H9 (cell line): ENCODE measurements at regions not wholly inside any gene's neighbourhood (a gene's known extent, or its start where the extent isn't known, plus 50 kb on each side); places are given as distances from the start of the nearest gene placed in this dataset.
"Not testable (repeated sequence)": the region's sequence is repeated elsewhere in the genome, so short reads cannot be mapped to it uniquely, and the experiment has no call there.

Experiments used
- DNase-seq: peaks from one replicate; pipeline ENCODE4 v3.0.0-alpha.2; 2017
- H2AFZ ChIP-seq: one replicate; pipeline ENCODE4 v1.6.1; 2013; ENCODE audit warnings: mild to moderate bottlenecking, low read length, control low read depth, moderate library complexity
- H2AK5ac ChIP-seq: 2 replicates; pipeline ENCODE4 v1.6.1; 2013; ENCODE audit warnings: low read length, control low read depth, mixed read lengths; ENCODE audit not compliant: insufficient read length
- H2BK120ac ChIP-seq: one replicate; pipeline ENCODE4 v1.6.1; 2013; ENCODE audit warnings: low read depth, mild to moderate bottlenecking, low read length, control low read depth, inconsistent platforms; ENCODE audit not compliant: poor library complexity, severe bottlenecking
- H2BK12ac ChIP-seq: 2 replicates; pipeline ENCODE4 v1.6.1; 2013; ENCODE audit warnings: low read length, control low read depth, mixed read lengths, low read depth; ENCODE audit not compliant: insufficient read length
- H2BK15ac ChIP-seq: 2 replicates; pipeline ENCODE4 v1.6.1; 2013; ENCODE audit warnings: low read depth, low read length, control low read depth
- H2BK20ac ChIP-seq: one replicate; pipeline ENCODE4 v1.6.1; 2013; ENCODE audit warnings: low read depth, mild to moderate bottlenecking, low read length, control low read depth, inconsistent platforms; ENCODE audit not compliant: poor library complexity, severe bottlenecking
- H2BK5ac ChIP-seq: 2 replicates; pipeline ENCODE4 v1.6.1; 2013; ENCODE audit warnings: low read length, control low read depth, mixed read lengths; ENCODE audit not compliant: insufficient read length
- H3K14ac ChIP-seq: 2 replicates; pipeline ENCODE4 v1.6.1; 2013; ENCODE audit warnings: low read length, control low read depth; ENCODE audit not compliant: insufficient read depth
- H3K18ac ChIP-seq: 2 replicates; pipeline ENCODE4 v1.6.1; 2013; ENCODE audit warnings: low read depth, mild to moderate bottlenecking, mixed read lengths, low read length, control low read depth; ENCODE audit not compliant: insufficient read length
- H3K23ac ChIP-seq: 2 replicates; pipeline ENCODE4 v1.6.1; 2013; ENCODE audit warnings: low read length, control low read depth, mixed read lengths, low read depth; ENCODE audit not compliant: insufficient read length
- H3K23me2 ChIP-seq: 2 replicates; pipeline ENCODE4 v1.6.1; 2013; ENCODE audit warnings: low read depth, mild to moderate bottlenecking, mixed read lengths, low read length, control low read depth; ENCODE audit not compliant: insufficient read length, poor library complexity, severe bottlenecking
- H3K27ac ChIP-seq: 2 replicates; pipeline ENCODE4 v1.5.1; 2013; ENCODE audit warnings: low read length, control low read depth, mixed read lengths, low read depth; ENCODE audit not compliant: insufficient read length
- H3K27me3 ChIP-seq: 2 replicates; pipeline ENCODE4 v1.6.1; 2013; ENCODE audit warnings: low read length, control low read depth, inconsistent platforms; ENCODE audit not compliant: insufficient read depth
- H3K4ac ChIP-seq: 2 replicates; pipeline ENCODE4 v1.6.1; 2013; ENCODE audit warnings: low read depth, mild to moderate bottlenecking, control low read depth, inconsistent platforms, low read length, moderate library complexity
- H3K4me1 ChIP-seq: 2 replicates; pipeline ENCODE4 v1.6.1; 2013; ENCODE audit warnings: low read length, control low read depth, inconsistent platforms; ENCODE audit not compliant: insufficient read depth
- H3K4me2 ChIP-seq: 2 replicates; pipeline ENCODE4 v1.6.1; 2013; ENCODE audit warnings: low read length, control low read depth, mixed read lengths; ENCODE audit not compliant: insufficient read length, insufficient read depth
- H3K56ac ChIP-seq: 2 replicates; pipeline ENCODE4 v1.6.1; 2013; ENCODE audit warnings: low read depth, mild to moderate bottlenecking, mixed read lengths, low read length, control low read depth; ENCODE audit not compliant: insufficient read length
- H3K79me1 ChIP-seq: 2 replicates; pipeline ENCODE4 v1.6.1; 2013; ENCODE audit warnings: low read depth, mild to moderate bottlenecking, moderate library complexity, low read length, control low read depth, inconsistent platforms; ENCODE audit not compliant: insufficient read depth, poor library complexity, severe bottlenecking
- H3K79me2 ChIP-seq: 2 replicates; pipeline ENCODE4 v1.6.1; 2013; ENCODE audit warnings: low read length, control low read depth, inconsistent platforms; ENCODE audit not compliant: insufficient read depth
- H3K9ac ChIP-seq: 2 replicates; pipeline ENCODE4 v1.6.1; 2013; ENCODE audit warnings: low read length, control low read depth, mixed read lengths; ENCODE audit not compliant: insufficient read length; ENCODE audit errors: extremely low read depth
- H3K9me3 ChIP-seq: one replicate; pipeline ENCODE4 v1.6.1; 2013; ENCODE audit warnings: low read depth, low read length, inconsistent platforms; ENCODE audit not compliant: control insufficient read depth
- H3T11ph ChIP-seq: one replicate; pipeline ENCODE4 v1.6.1; 2013; ENCODE audit warnings: mild to moderate bottlenecking, low read length, control low read depth, inconsistent platforms
- H4K20me1 ChIP-seq: one replicate; pipeline ENCODE4 v1.6.1; 2013; ENCODE audit not compliant: control insufficient read depth, insufficient read length, insufficient read depth
- H4K5ac ChIP-seq: 2 replicates; pipeline ENCODE4 v1.6.1; 2013; ENCODE audit warnings: low read depth, mild to moderate bottlenecking, mixed read lengths, low read length, control low read depth; ENCODE audit not compliant: insufficient read length
- H4K8ac ChIP-seq: replicated peaks from 2 replicates; pipeline ENCODE4 v1.6.1; 2013; ENCODE audit warnings: low read length, control low read depth, mixed read lengths, low read depth; ENCODE audit not compliant: insufficient read length
- H4K91ac ChIP-seq: 2 replicates; pipeline ENCODE4 v1.6.1; 2013; ENCODE audit warnings: low read depth, mild to moderate bottlenecking, moderate library complexity, mixed read lengths, low read length, control low read depth; ENCODE audit not compliant: insufficient read length
- H3K27ac Mint-ChIP-seq, 3 experiments: 2 replicates in 2 of 3; 3 replicates in 1 of 3; pipeline ENCODE4 v1.8.0; 2020 to 2021; ENCODE audit warnings: mixed read lengths in 3 of 3, mild to moderate bottlenecking in 1 of 3, moderate library complexity in 1 of 3
- H3K27me3 Mint-ChIP-seq: 2 replicates; pipeline ENCODE4 v1.8.0; 2021; ENCODE audit warnings: low read depth, mild to moderate bottlenecking, moderate library complexity, mixed read lengths
- H3K36me3 Mint-ChIP-seq, 3 experiments: 2 replicates in 2 of 3; 3 replicates in 1 of 3; pipeline ENCODE4 v1.8.0; 2020 to 2021; ENCODE audit warnings: low read depth in 3 of 3, mixed read lengths in 3 of 3; ENCODE audit not compliant: insufficient read depth in 1 of 3
- H3K4me1 Mint-ChIP-seq, 2 experiments: 2 replicates each; pipeline ENCODE4 v1.8.0; 2020; ENCODE audit warnings: mixed read lengths in 2 of 2
- H3K4me3 Mint-ChIP-seq, 2 experiments: 2 replicates in 1 of 2; 3 replicates in 1 of 2; pipeline ENCODE4 v1.8.0; 2020 to 2021; ENCODE audit warnings: mild to moderate bottlenecking in 2 of 2, mixed read lengths in 2 of 2, moderate library complexity in 1 of 2
- H3K9me3 Mint-ChIP-seq, 2 experiments: 2 replicates in 1 of 2; 3 replicates in 1 of 2; pipeline ENCODE4 v1.8.0; 2020; ENCODE audit warnings: mild to moderate bottlenecking in 2 of 2, mixed read lengths in 2 of 2, moderate library complexity in 1 of 2
- WGBS: extraction: QIAGEN DNeasy Blood & Tissue Kit; methylation state at CpG from one replicate; pipeline ENCODE4 v1.1.7; 2013; ENCODE audit warnings: missing lambda C conversion rate, low lambda C conversion rate, mixed read lengths; ENCODE audit not compliant: insufficient read length; ENCODE audit errors: extremely low coverage; 5-methylcytosine and 5-hydroxymethylcytosine counted together

DNA sequence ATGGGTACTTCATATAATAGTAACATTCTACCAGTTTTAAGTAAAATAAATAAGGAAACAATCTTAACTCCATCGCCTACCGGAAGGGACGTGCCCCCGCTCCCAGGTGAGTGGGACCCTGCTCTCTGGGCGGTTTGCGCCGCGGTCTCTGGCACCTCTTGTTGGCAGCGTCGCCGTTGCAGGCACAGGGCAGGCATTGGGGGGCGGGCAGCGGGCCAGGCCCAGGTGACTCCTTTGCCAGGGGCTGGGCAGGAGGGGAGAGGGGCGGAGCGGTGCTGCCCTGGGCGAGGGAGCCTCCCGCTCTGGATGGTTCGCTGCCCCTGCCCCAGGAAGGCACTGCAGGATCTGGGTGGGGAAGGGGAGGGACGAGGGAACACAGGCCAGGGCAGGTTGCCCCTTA lies 55.6 kb upstream of the GPR39 start:
- H4K8ac ChIP-seq, H2BK20ac ChIP-seq, H3K4me1 ChIP-seq, DNase-seq, H2BK12ac ChIP-seq, H3K27me3 ChIP-seq, H4K20me1 ChIP-seq, H3K14ac ChIP-seq, H4K5ac ChIP-seq, H2BK120ac ChIP-seq, H3K56ac ChIP-seq, H3T11ph ChIP-seq, H3K27ac ChIP-seq, H2AFZ ChIP-seq, H4K91ac ChIP-seq, H3K79me1 ChIP-seq, H3K4me3 Mint-ChIP-seq, H3K79me2 ChIP-seq, H3K23ac ChIP-seq, H3K4ac ChIP-seq, H3K18ac ChIP-seq, H3K4me1 Mint-ChIP-seq, H3K9ac ChIP-seq, H2BK15ac ChIP-seq, H3K4me2 ChIP-seq, H3K9me3 ChIP-seq, H3K23me2 ChIP-seq, H2AK5ac ChIP-seq, H3K27ac Mint-ChIP-seq, H3K27me3 Mint-ChIP-seq, H2BK5ac ChIP-seq: not testable (repeated sequence)
- no CpG with 5 or more reads among the region's 19 CpGs for WGBS
- Mint-ChIP-seq H3K36me3 (peaks cover 3 to 11% (median 9%) of the 10 kb centered on the region in 3 experiments; a peak in 5 of 7 replicates), H3K9me3 (peaks cover 27 to 28% of the 10 kb centered on the region in 2 experiments)

DNA sequence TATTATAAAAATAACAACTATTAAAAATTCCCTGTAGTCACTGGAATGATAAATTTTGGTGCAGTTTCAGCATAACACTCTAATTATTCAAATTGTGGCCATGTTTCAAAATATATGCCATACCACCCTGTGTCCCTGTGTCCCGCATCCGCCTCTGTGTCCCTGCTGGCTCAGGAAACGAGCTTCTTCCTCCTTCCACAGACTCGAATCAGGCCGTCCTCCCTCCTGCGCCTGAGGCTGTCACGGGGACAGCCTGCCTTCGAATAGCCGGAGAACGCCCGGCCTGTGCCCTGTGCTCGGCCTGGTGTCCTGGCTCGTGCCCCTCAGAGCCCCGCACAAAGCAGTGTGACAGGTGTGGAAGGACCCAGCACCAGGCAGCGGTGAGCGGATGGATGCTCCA lies 55.1 kb upstream of the GPR39 start:
- not testable (repeated sequence) for H3K79me2 ChIP-seq, H2BK5ac ChIP-seq, H2AK5ac ChIP-seq, H3K79me1 ChIP-seq, DNase-seq, H2BK12ac ChIP-seq, H3K27me3 ChIP-seq, H3K4me1 Mint-ChIP-seq, H3K23ac ChIP-seq, H3K9ac ChIP-seq, H3K56ac ChIP-seq, H3K4me2 ChIP-seq, H3K4ac ChIP-seq, H3K27ac Mint-ChIP-seq, H2BK20ac ChIP-seq, H2BK120ac ChIP-seq, H2AFZ ChIP-seq, H3T11ph ChIP-seq, H3K4me3 Mint-ChIP-seq, H3K27ac ChIP-seq, H3K18ac ChIP-seq, H4K20me1 ChIP-seq, H3K9me3 ChIP-seq, H4K8ac ChIP-seq, H4K5ac ChIP-seq, H3K4me1 ChIP-seq, H3K23me2 ChIP-seq, H3K27me3 Mint-ChIP-seq, H4K91ac ChIP-seq, H2BK15ac ChIP-seq, H3K14ac ChIP-seq
- WGBS, result no CpG with 5 or more reads among the region's 16 CpGs
- H3K36me3 Mint-ChIP-seq, result peaks cover 3 to 11% (median 9%) of the 10 kb centered on the region in 3 experiments; a peak in 5 of 7 replicates
- H3K9me3 Mint-ChIP-seq, result peaks cover 31% of the 10 kb centered on the region in 2 experiments
